Activated naive CD4-positive, alpha-beta T cell treated with anti-CD3 and anti-CD28 coated beads, Interleukin-2, amount 10 ng/mL, durations not matched to agents 7 days and 5 days (primary cell): ENCODE measurements at regions not wholly inside any gene's neighbourhood (a gene's known extent, or its start where the extent isn't known, plus 50 kb on each side); places are given as distances from the start of the nearest gene placed in this dataset.

Experiments used
- CTCF ChIA-PET: fragments of 350-600 bp; sonication (Branson Sonifier 250); formaldehyde crosslinking; loops from one replicate; lab custom pipeline; 2021; ENCODE audit warnings: antibody characterized with exemption; lab: Charles Lee
- DNase-seq: peaks from one replicate; pipeline ENCODE4 v3.0.0-alpha.2; 2020
- H3K27ac Mint-ChIP-seq: one replicate; pipeline ENCODE4 v1.8.0; 2021; ENCODE audit warnings: mild to moderate bottlenecking, moderate library complexity, mixed read lengths
- H3K27me3 Mint-ChIP-seq: one replicate; pipeline ENCODE4 v1.8.0; 2021; ENCODE audit warnings: mild to moderate bottlenecking, mixed read lengths
- H3K36me3 Mint-ChIP-seq: one replicate; pipeline ENCODE4 v1.8.0; 2021; ENCODE audit warnings: mixed read lengths
- H3K4me1 Mint-ChIP-seq: one replicate; pipeline ENCODE4 v1.8.0; 2021; ENCODE audit warnings: mixed read lengths
- H3K4me3 Mint-ChIP-seq: one replicate; pipeline ENCODE4 v1.8.0; 2021; ENCODE audit warnings: mild to moderate bottlenecking, moderate library complexity, mixed read lengths
- H3K9me3 Mint-ChIP-seq: one replicate; pipeline ENCODE4 v1.8.0; 2021; ENCODE audit warnings: mixed read lengths

- Mint-ChIP-seq H3K36me3 (no peaks in the 10 kb centered on the region), H3K9me3 (no peaks in the 10 kb centered on the region), H3K27ac (no peak overlapping the region), H3K4me3 (no peak overlapping the region), H3K27me3 (peaks cover 8% of the 10 kb centered on the region), H3K4me1 (peaks cover 5% of the 10 kb centered on the region)
- CTCF ChIA-PET: no interaction called here
- DNase-seq: no peak
Observed at GRCh38 chr1:5485436-5485835, 506.8 kb downstream of the NPHP4 start.

DNA sequence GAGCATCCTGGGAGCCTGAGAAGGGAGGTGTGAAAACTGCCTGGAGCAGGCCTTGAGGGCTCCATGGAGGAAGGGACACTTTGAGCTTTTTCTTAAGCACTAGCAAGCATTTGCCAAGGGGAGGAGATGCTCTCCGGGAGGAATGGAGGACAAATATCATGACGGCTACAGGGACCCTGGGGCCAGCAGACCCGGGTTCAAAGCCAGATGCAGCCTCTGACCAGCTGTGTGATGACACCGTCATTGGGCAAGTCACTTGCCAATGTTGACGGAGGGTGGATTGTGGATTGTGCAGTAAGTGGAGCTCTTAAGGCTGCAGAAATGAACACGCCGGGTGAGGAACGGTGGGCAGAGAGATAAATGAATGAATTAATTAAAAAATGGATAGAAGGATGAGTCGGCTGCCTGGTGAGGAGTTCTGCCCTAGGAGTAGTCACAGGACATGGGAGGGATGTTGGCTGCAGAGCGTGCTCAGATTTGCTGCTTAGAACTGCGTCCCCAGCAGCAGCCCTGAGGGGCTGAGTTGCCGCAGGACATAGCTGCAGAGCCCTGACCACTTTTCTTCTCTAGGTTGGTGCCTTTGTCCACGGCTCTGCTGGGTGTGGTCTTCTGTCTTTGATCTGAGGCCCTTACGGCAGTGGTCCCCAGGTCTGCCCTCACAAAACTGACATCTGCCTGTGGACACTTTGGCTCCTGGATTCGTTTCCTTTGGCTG, 507.6 kb downstream of the NPHP4 start:
- CTCF ChIA-PET: interaction anchor here (1.0 to 1.8 kb wide), 2 partner anchors 30 to 35 kb away, joined by 3 to 4 read pairs; no protein-coding TSS in a partner anchor
- Mint-ChIP-seq H3K4me3 (no peak overlapping the region), H3K27ac (no peak overlapping the region), H3K4me1 (peaks cover 5% of the 10 kb centered on the region), H3K27me3 (peaks cover 8% of the 10 kb centered on the region), H3K36me3 (no peaks in the 10 kb centered on the region), H3K9me3 (no peaks in the 10 kb centered on the region)
- no peak for DNase-seq

GRCh38 chr1:5481889-5482288, 510.3 kb downstream of the NPHP4 start:
- CTCF ChIA-PET: interaction anchor here (1.4 to 1.5 kb wide), 2 partner anchors 131 to 196 kb away, joined by 3 to 5 read pairs; no protein-coding TSS in a partner anchor
- H3K4me3 Mint-ChIP-seq: no peak overlapping the region
- H3K36me3 Mint-ChIP-seq: no peaks in the 10 kb centered on the region
- no peaks in the 10 kb centered on the region for H3K9me3 Mint-ChIP-seq
- DNase-seq: peak; percentile 57
- peaks cover 5% of the 10 kb centered on the region for H3K4me1 Mint-ChIP-seq
- peaks cover 12% of the 10 kb centered on the region for H3K27me3 Mint-ChIP-seq
- no peak overlapping the region for H3K27ac Mint-ChIP-seq

- no peaks in the 10 kb centered on the region for H3K9me3 Mint-ChIP-seq
- H3K4me1 Mint-ChIP-seq: peaks cover 5% of the 10 kb centered on the region
- peaks cover 11% of the 10 kb centered on the region for H3K27me3 Mint-ChIP-seq
- H3K4me3 Mint-ChIP-seq: no peak overlapping the region
- CTCF ChIA-PET: no interaction called here
- H3K36me3 Mint-ChIP-seq: no peaks in the 10 kb centered on the region
- no peak overlapping the region for H3K27ac Mint-ChIP-seq
- DNase-seq: no peak
Observed at GRCh38 chr1:5480906-5481305, 511.3 kb downstream of the NPHP4 start.

GRCh38 chr1:5479876-5480646, 512.2 kb downstream of the NPHP4 start:
- DNase-seq: no peak
- CTCF ChIA-PET: no interaction called here
- peaks cover 10% of the 10 kb centered on the region for H3K27me3 Mint-ChIP-seq

DNA sequence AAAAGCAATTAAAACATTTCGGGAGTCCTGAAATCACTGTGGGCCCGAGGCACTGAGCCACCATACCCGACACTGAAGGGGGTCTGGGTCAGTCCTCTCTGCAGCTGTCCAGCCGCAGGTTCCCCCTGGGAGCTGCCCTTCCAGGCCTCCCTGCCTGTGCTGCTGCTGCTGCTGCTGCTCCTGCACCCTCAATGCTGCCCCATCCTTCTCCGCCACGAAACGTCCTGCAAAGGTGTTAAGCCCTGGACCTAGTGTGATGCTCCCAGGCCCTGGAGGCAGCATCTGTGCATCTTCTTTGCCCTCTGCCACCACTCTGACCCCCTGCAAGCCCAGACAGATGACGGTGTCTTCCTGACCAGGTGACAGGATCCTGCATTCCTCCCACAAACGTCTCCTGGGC, 513.3 kb downstream of the NPHP4 start:
- CTCF ChIA-PET: no interaction called here
- Mint-ChIP-seq H3K4me1 (peaks cover 5% of the 10 kb centered on the region), H3K27me3 (peaks cover 15% of the 10 kb centered on the region), H3K27ac (no peak overlapping the region), H3K9me3 (no peaks in the 10 kb centered on the region), H3K4me3 (no peak overlapping the region), H3K36me3 (no peaks in the 10 kb centered on the region)
- no peak for DNase-seq

More at GRCh38 chr1:5479876-5480646, 512.2 kb downstream of the NPHP4 start:
- Mint-ChIP-seq H3K27ac (no peak overlapping the region), H3K4me3 (no peak overlapping the region), H3K9me3 (no peaks in the 10 kb centered on the region), H3K36me3 (no peaks in the 10 kb centered on the region), H3K4me1 (peaks cover 5% of the 10 kb centered on the region)

- peaks cover 15% of the 10 kb centered on the region for H3K27me3 Mint-ChIP-seq
- CTCF ChIA-PET: no interaction called here
- H3K4me1 Mint-ChIP-seq: peaks cover 5% of the 10 kb centered on the region
- H3K4me3 Mint-ChIP-seq: no peak overlapping the region
- H3K36me3 Mint-ChIP-seq: no peaks in the 10 kb centered on the region
- H3K9me3 Mint-ChIP-seq: no peaks in the 10 kb centered on the region
- H3K27ac Mint-ChIP-seq: no peak overlapping the region
- no peak for DNase-seq
Observed at GRCh38 chr1:5478156-5478695, 514.0 kb downstream of the NPHP4 start.

GRCh38 chr1:5477716-5478115, 514.5 kb downstream of the NPHP4 start:
- peaks cover 15% of the 10 kb centered on the region for H3K27me3 Mint-ChIP-seq
- no peaks in the 10 kb centered on the region for H3K36me3 Mint-ChIP-seq
- CTCF ChIA-PET: no interaction called here
- H3K27ac Mint-ChIP-seq: no peak overlapping the region
- no peaks in the 10 kb centered on the region for H3K9me3 Mint-ChIP-seq
- peaks cover 5% of the 10 kb centered on the region for H3K4me1 Mint-ChIP-seq
- no peak overlapping the region for H3K4me3 Mint-ChIP-seq
- no peak for DNase-seq

DNA sequence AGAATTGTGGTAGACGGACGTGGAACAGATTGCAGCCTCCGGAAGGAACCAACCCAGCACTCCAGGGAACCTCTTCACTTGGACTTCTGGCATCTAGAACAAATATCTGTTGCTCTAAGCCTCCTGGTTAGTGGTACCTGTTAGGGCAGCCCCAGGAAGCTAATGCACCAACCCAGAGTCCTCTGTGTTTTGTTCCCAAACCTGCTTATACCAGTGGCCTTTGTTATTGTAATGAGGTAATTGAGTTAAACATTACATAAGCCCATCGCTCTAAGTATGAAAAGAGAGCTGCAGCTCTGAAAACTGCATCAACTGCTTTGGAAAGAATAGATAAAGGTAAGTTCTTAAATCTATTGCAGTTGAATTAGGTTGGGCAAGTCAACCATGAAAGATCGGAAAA, 516.7 kb downstream of the NPHP4 start:
- Mint-ChIP-seq H3K4me1 (no peaks in the 10 kb centered on the region), H3K36me3 (no peaks in the 10 kb centered on the region), H3K4me3 (no peak overlapping the region), H3K9me3 (no peaks in the 10 kb centered on the region), H3K27me3 (peaks cover 11% of the 10 kb centered on the region), H3K27ac (no peak overlapping the region)
- no peak for DNase-seq
- CTCF ChIA-PET: interaction anchor here (1.5 kb wide), 1 partner anchor 190 kb away, joined by 3 read pairs; no protein-coding TSS in a partner anchor

DNA sequence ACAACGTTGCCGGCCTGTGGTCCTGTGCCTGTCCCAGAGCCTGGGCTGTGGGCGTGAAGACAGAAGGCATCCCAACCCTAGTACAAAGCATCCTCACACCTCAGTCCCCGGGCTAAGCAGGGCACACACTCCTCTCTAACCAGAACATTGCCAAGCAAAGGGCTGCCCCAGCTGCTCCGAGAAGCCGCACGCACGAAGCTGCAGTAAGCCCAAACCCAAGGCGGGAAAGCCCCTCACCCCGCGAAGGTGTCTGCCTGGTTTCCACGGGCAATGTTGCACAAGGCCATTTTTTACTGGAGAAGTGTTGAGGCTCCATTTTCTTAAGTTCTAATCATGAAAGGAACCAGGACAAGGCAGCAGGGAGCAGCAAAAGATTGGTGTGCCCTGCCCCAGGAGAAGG, 519.0 kb downstream of the NPHP4 start:
- Mint-ChIP-seq H3K36me3 (no peaks in the 10 kb centered on the region), H3K4me3 (no peak overlapping the region), H3K27ac (no peak overlapping the region), H3K4me1 (no peaks in the 10 kb centered on the region), H3K9me3 (no peaks in the 10 kb centered on the region), H3K27me3 (peaks cover 11% of the 10 kb centered on the region)
- CTCF ChIA-PET: no interaction called here
- no peak for DNase-seq

DNA sequence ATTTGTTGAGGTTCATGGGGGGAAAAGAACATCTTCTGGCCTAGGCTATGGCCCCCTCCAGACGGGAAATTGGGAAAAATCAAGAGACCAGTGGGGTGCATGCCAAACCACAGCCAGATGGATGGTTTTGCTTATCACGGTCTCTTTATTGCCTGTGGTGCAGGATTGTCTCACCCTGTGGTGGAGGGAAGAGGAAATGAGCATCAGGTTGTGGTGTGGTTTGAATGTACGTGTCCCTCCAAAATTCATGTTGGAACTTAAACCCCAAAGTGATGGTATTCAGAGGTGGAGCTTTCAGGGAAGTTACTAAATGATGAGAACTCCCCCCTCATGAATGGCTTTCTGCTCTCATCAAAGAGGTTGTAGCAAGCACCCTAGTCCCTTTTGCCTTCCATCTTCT, 525.7 kb downstream of the NPHP4 start:
- Mint-ChIP-seq H3K27ac (no peak overlapping the region), H3K4me1 (peaks cover 11% of the 10 kb centered on the region)

GRCh38 chr1:5465281-5465711, 526.9 kb downstream of the NPHP4 start:
- no peak for DNase-seq
- H3K9me3 Mint-ChIP-seq: peaks cover 13% of the 10 kb centered on the region
- H3K36me3 Mint-ChIP-seq: peaks cover 2% of the 10 kb centered on the region
- H3K4me1 Mint-ChIP-seq: peaks cover 11% of the 10 kb centered on the region
- CTCF ChIA-PET: interaction anchor here (0.8 kb wide), 1 partner anchor 176 kb away, joined by 3 read pairs; no protein-coding TSS in a partner anchor
- H3K27ac Mint-ChIP-seq: no peak overlapping the region
- H3K4me3 Mint-ChIP-seq: no peak overlapping the region
- H3K27me3 Mint-ChIP-seq: peaks cover 8% of the 10 kb centered on the region

More for the DNA sequence above, 525.7 kb downstream of the NPHP4 start:
- H3K9me3 Mint-ChIP-seq: peaks cover 10% of the 10 kb centered on the region
- H3K36me3 Mint-ChIP-seq: peaks cover 2% of the 10 kb centered on the region
- H3K27me3 Mint-ChIP-seq: peaks cover 8% of the 10 kb centered on the region
- no peak overlapping the region for H3K4me3 Mint-ChIP-seq
- no peak for DNase-seq
- CTCF ChIA-PET: no interaction called here

GRCh38 chr1:5464366-5464765, 527.9 kb downstream of the NPHP4 start:
- CTCF ChIA-PET: interaction anchor here (0.8 kb wide), 1 partner anchor 176 kb away, joined by 3 read pairs; no protein-coding TSS in a partner anchor
- no peak for DNase-seq
- Mint-ChIP-seq H3K4me3 (no peak overlapping the region), H3K27ac (no peak overlapping the region), H3K27me3 (peaks cover 8% of the 10 kb centered on the region), H3K4me1 (peaks cover 11% of the 10 kb centered on the region), H3K9me3 (peaks cover 13% of the 10 kb centered on the region), H3K36me3 (peaks cover 2% of the 10 kb centered on the region)

DNA sequence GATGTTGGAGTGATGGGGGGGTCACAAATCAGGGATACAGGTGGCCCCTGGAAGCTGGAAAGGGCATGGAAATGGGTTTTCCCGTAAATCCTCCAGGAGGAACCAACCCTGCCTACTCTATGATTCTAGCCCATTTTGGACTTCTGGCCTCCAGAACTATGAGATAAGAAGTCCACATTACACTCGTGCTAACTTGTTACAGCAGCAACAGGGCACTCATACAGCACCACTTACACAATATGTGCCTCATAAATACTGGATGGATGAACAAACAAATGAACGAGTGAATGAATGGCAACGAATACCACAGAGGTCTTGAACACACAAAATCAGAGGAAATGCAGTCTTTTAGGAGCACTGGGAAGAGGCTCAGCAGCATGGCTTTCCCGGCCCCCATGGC, 531.3 kb downstream of the NPHP4 start:
- H3K27me3 Mint-ChIP-seq: peaks cover 6% of the 10 kb centered on the region
- peaks cover 5% of the 10 kb centered on the region for H3K9me3 Mint-ChIP-seq
- no peak overlapping the region for H3K27ac Mint-ChIP-seq
- CTCF ChIA-PET: no interaction called here
- H3K4me3 Mint-ChIP-seq: no peak overlapping the region
- no peaks in the 10 kb centered on the region for H3K36me3 Mint-ChIP-seq
- no peak for DNase-seq
- H3K4me1 Mint-ChIP-seq: peaks cover 2% of the 10 kb centered on the region
